GM12878 (cell line): ENCODE measurements at regions not wholly inside any gene's neighbourhood (a gene's known extent, or its start where the extent isn't known, plus 50 kb on each side); places are given as distances from the start of the nearest gene placed in this dataset.

Source experiments
- ATAC-seq: fragments of 200-7000 bp; cut with Tn5 transposase; 3 replicates; pipeline ENCODE4 v1.9.1; 2020; ENCODE audit warnings: mild to moderate bottlenecking, moderate library complexity
- BruUV-seq: library from RNA; stranded (reverse); fragments of 400-500 nt; replicated peaks from 2 replicates; lab custom pipeline; 2021; lab: Mats Ljungman, UMichigan
- CTCF ChIA-PET: fragments of 300-600 bp; sonication (Branson Sonifier 250); formaldehyde crosslinking; extraction: SDS; loops from one replicate; lab custom pipeline; 2021; ENCODE audit warnings: inconsistent platforms; lab: Yijun Ruan, JAX
- POLR2A ChIA-PET: fragments of 350-600 bp; formaldehyde crosslinking; extraction: SDS; loops from one replicate; lab custom pipeline; 2021; ENCODE audit warnings: inconsistent platforms; lab: Charles Lee
- RAD21 ChIA-PET: fragments of 300-600 bp; sonication (Branson Sonifier 250); formaldehyde crosslinking; loops from one replicate; lab custom pipeline; 2023; ENCODE audit warnings: antibody characterized with exemption; ENCODE audit not compliant: unreplicated experiment; lab: Charles Lee
- SMC1A ChIA-PET: fragments of 300-600 bp; sonication (Branson Sonifier 250); formaldehyde crosslinking; loops from one replicate; lab custom pipeline; 2023; ENCODE audit not compliant: unreplicated experiment, uncharacterized antibody; lab: Charles Lee
- DNase-seq: peaks from one replicate; pipeline ENCODE4 v3.0.0-alpha.2; 2011; ENCODE audit warnings: low read depth, low spot score
- FAIRE-seq: peaks from 3 replicates; lab custom pipeline; 2011; peaks lifted over from hg19 to GRCh38; lab: Jason Lieb, UNC
- H2AFZ ChIP-seq: 2 replicates; pipeline ENCODE4 v1.6.0; 2011; ENCODE audit warnings: low read depth, low read length, control low read depth; ENCODE audit not compliant: control insufficient read depth
- H3K27ac ChIP-seq: 2 replicates; pipeline ENCODE4 v1.5.1; 2011; ENCODE audit warnings: control low read depth; ENCODE audit not compliant: control insufficient read depth, insufficient read depth
- H3K27me3 ChIP-seq, 2 experiments: replicated peaks in 1 of 2; 2 replicates each; pipeline versions ENCODE4 v1.6.0 to v1.6.1; 2011; ENCODE audit warnings: low read length in 1 of 2; ENCODE audit not compliant: control insufficient read depth in 2 of 2, insufficient read depth in 2 of 2
- H3K36me3 ChIP-seq, 2 experiments: 2 replicates each; pipeline ENCODE4 v1.5.1; 2011; ENCODE audit warnings: low read length in 1 of 2; ENCODE audit not compliant: control insufficient read depth in 2 of 2, insufficient read depth in 2 of 2
- H3K4me1 ChIP-seq: 2 replicates; pipeline ENCODE4 v1.6.1; 2011; ENCODE audit warnings: mild to moderate bottlenecking, low read length, moderate library complexity, mixed read lengths; ENCODE audit not compliant: control insufficient read depth, insufficient read depth
- H3K4me2 ChIP-seq: 2 replicates; pipeline ENCODE4 v1.6.0; 2011; ENCODE audit warnings: control low read depth; ENCODE audit not compliant: control insufficient read depth, insufficient read depth
- H3K4me3 ChIP-seq: fragments of 200-600 bp; sonication (generic); 2 replicates; pipeline ENCODE4 v1.5.1; 2016
- H3K79me2 ChIP-seq: 2 replicates; pipeline ENCODE4 v1.6.0; 2011; ENCODE audit warnings: low read length; ENCODE audit not compliant: control insufficient read depth, insufficient read depth
- H3K9ac ChIP-seq: 2 replicates; pipeline ENCODE4 v1.8.0; 2011; ENCODE audit warnings: low read length, control low read depth, mixed read lengths; ENCODE audit not compliant: control insufficient read depth, insufficient read depth
- H3K9me3 ChIP-seq: replicated peaks from 3 replicates; pipeline ENCODE4 v1.5.1; 2011; ENCODE audit warnings: mild to moderate bottlenecking, low read length; ENCODE audit not compliant: control insufficient read depth, insufficient read depth
- H4K20me1 ChIP-seq: 2 replicates; pipeline ENCODE4 v1.6.0; 2011; ENCODE audit not compliant: control insufficient read depth, insufficient read depth
- CHD4 ChIP-seq: fragments of 200-600 bp; sonication (generic); IDR thresholded peaks from 2 replicates; pipeline ENCODE4 v1.6.1; 2016; ENCODE audit warnings: mild to moderate bottlenecking
- EGR1 ChIP-seq, 2 experiments: IDR thresholded peaks; 1 replicate in 1 of 2; 2 replicates in 1 of 2; pipeline ENCODE4 v1.6.1; 2011 to 2012; ENCODE audit warnings: low read depth in 2 of 2, low read length in 2 of 2, borderline replicate concordance in 1 of 2, mild to moderate bottlenecking in 1 of 2, moderate library complexity in 1 of 2
- EZH2 ChIP-seq: IDR thresholded peaks from 2 replicates; pipeline ENCODE4 v1.6.1; 2012; ENCODE audit warnings: low read depth, mild to moderate bottlenecking, control low read depth, inconsistent platforms, low read length, borderline replicate concordance; ENCODE audit not compliant: control insufficient read depth
- FOXM1 ChIP-seq: IDR thresholded peaks from 2 replicates; pipeline ENCODE4 v1.6.1; 2012; ENCODE audit warnings: low read depth, mild to moderate bottlenecking, inconsistent platforms, low read length, moderate library complexity
- GABPA ChIP-seq: IDR thresholded peaks from 2 replicates; pipeline ENCODE4 v1.6.1; 2014; ENCODE audit warnings: antibody characterized with exemption, low read depth, mild to moderate bottlenecking, inconsistent platforms
- HDGF ChIP-seq: fragments of 450-650 bp; IDR thresholded peaks from 2 replicates; pipeline ENCODE4 v1.6.1; 2016; ENCODE audit warnings: antibody characterized with exemption
- IKZF1 ChIP-seq: fragments of 450-650 bp; conservative IDR thresholded peaks from 2 replicates; pipeline ENCODE4 v1.6.1; 2017; ENCODE audit warnings: antibody characterized with exemption, mild to moderate bottlenecking
- MTA2 ChIP-seq: fragments of 450-650 bp; IDR thresholded peaks from 2 replicates; pipeline ENCODE4 v1.6.1; 2016; ENCODE audit warnings: low read depth, mild to moderate bottlenecking, moderate library complexity
- MTA3 ChIP-seq: IDR thresholded peaks from 2 replicates; pipeline ENCODE4 v1.6.1; 2012; ENCODE audit warnings: low read length, inconsistent platforms, borderline replicate concordance
- RELB ChIP-seq: fragments of 450-650 bp; IDR thresholded peaks from 2 replicates; pipeline ENCODE4 v1.6.1; 2017; ENCODE audit warnings: low read depth, mild to moderate bottlenecking, moderate library complexity
- RFX5 ChIP-seq: IDR thresholded peaks from 2 replicates; pipeline ENCODE4 v1.6.1; 2011; ENCODE audit warnings: low read depth, low read length, improper control_type of control experiment
- SMC3 ChIP-seq: IDR thresholded peaks from 2 replicates; pipeline ENCODE4 v1.6.1; 2011; ENCODE audit warnings: low read length, improper control_type of control experiment, borderline replicate concordance
- SREBF1 ChIP-seq: IDR thresholded peaks from 2 replicates; pipeline ENCODE4 v1.6.1; 2012; ENCODE audit warnings: mild to moderate bottlenecking, low read length
- WGBS: methylation state at CpG from one replicate; pipeline ENCODE4 v1.1.6; 2016; ENCODE audit warnings: low lambda C conversion rate; ENCODE audit not compliant: insufficient replicate concordance, insufficient coverage; ENCODE audit errors: missing lambda C conversion rate; 5-methylcytosine and 5-hydroxymethylcytosine counted together
- in situ Hi-C: fragments of 300-500 bp; cut with MboI; formaldehyde crosslinking; loops from 9 replicates; pipeline ENCODE4 v1.14.3; 2018; ENCODE audit warnings: mixed read lengths
- intact Hi-C: fragments of 100-400 bp; cut with micrococcal nuclease; formaldehyde crosslinking; loops from one replicate; pipeline ENCODE4 v1.14.2; 2022; ENCODE audit not compliant: unreplicated experiment
- TF ChIP-seq, protein P1 (sequence below): IDR thresholded peaks from 2 replicates; pipeline ENCODE4 v1.6.1; 2012; ENCODE audit warnings: mild to moderate bottlenecking, low read depth, low read length

- no peak for FAIRE-seq
- POLR2A ChIA-PET = no interaction called here
- no peaks in the 10 kb centered on the region for H3K36me3 ChIP-seq
- H3K4me3 ChIP-seq = no peak overlapping the region
- H3K4me2 ChIP-seq = no peak overlapping the region
- CTCF ChIA-PET = no interaction called here
- TF ChIP-seq EGR1 (IDR thresholded peaks at IDR 0.05; ENCODE audit: borderline replicate concordance in 1 of 2, low read depth in 2 of 2, low read length in 2 of 2) (no peak), IKZF1 (no peak), SMC3 (no peak), RFX5 (no peak), CHD4 (no peak), SREBF1 (no peak), GABPA (no peak), HDGF (no peak), MTA3 (no peak), MTA2 (no peak), EZH2 (no peak), RELB (no peak), FOXM1 (no peak)
- TF ChIP-seq, protein P1, sequence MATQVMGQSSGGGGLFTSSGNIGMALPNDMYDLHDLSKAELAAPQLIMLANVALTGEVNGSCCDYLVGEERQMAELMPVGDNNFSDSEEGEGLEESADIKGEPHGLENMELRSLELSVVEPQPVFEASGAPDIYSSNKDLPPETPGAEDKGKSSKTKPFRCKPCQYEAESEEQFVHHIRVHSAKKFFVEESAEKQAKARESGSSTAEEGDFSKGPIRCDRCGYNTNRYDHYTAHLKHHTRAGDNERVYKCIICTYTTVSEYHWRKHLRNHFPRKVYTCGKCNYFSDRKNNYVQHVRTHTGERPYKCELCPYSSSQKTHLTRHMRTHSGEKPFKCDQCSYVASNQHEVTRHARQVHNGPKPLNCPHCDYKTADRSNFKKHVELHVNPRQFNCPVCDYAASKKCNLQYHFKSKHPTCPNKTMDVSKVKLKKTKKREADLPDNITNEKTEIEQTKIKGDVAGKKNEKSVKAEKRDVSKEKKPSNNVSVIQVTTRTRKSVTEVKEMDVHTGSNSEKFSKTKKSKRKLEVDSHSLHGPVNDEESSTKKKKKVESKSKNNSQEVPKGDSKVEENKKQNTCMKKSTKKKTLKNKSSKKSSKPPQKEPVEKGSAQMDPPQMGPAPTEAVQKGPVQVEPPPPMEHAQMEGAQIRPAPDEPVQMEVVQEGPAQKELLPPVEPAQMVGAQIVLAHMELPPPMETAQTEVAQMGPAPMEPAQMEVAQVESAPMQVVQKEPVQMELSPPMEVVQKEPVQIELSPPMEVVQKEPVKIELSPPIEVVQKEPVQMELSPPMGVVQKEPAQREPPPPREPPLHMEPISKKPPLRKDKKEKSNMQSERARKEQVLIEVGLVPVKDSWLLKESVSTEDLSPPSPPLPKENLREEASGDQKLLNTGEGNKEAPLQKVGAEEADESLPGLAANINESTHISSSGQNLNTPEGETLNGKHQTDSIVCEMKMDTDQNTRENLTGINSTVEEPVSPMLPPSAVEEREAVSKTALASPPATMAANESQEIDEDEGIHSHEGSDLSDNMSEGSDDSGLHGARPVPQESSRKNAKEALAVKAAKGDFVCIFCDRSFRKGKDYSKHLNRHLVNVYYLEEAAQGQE = no peak
- H3K27ac ChIP-seq = no peak overlapping the region
- RAD21 ChIA-PET = no interaction called here
- SMC1A ChIA-PET = no interaction called here
- 60% methylated on average over 8 of the region's 8 CpGs for WGBS
- DNase-seq = no peak
- H3K79me2 ChIP-seq = no peaks in the 10 kb centered on the region
- in situ Hi-C loops (no loop called here), intact Hi-C loops (no loop called here)
- H3K27me3 ChIP-seq = no peaks in the 10 kb centered on the region; a peak in 1 of 4 replicates
- H3K4me1 ChIP-seq = no peaks in the 10 kb centered on the region
- H3K9ac ChIP-seq = no peak overlapping the region
- no peaks in the 10 kb centered on the region for H4K20me1 ChIP-seq
- no TSS peak for BruUV-seq
- no peak for ATAC-seq
- no peaks in the 10 kb centered on the region for H3K9me3 ChIP-seq
- no peak overlapping the region for H2AFZ ChIP-seq
Measured at GRCh38 chr4:186013419-186014186, 55.4 kb upstream of the TLR3 start.
